ENCODE measurements at regions not wholly inside any gene's neighbourhood (a gene's known extent, or its start where the extent isn't known, plus 50 kb on each side); places are given as distances from the start of the nearest gene placed in this dataset.
A peak's percentile ranks its signal among the peaks of the same experiment; 100 is the strongest.

DNA sequence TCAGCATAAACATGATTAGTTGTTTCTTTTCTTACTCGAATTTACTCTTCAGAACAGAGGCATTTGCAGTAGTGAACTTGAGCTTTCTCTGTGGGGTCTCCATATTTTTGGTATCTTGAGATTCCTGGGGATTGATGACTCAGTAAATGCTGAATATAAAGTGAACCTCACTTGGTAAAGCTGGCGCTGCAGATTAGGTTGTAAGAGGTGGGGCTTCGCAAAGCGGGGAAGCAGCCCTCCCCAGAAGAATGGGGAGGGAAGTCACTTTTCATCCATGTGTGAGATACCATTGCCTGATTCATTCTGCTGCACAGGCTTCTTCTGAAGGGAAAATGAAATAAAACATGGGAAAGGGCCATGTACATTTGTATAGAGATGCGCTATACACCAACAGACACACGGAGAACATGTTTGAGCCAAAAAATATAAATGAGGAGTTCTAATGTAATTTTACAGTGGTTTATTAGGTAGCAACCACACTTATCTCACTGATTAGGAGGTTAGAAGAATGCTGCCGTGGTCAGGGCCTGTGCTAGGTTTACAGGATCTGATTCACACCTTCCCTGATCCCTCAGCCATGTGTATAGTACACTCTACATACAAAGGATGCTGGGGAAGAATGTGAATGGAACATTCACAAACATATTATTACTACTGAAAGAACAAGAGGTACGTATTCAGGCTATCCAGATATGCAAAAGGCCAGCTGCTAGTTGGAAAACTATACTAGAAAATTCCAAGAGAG, 63.5 kb downstream of the DNTTIP2 start:
- no peak for DNase-seq (ENCODE audit: low read depth in 3 of 3)

DNA sequence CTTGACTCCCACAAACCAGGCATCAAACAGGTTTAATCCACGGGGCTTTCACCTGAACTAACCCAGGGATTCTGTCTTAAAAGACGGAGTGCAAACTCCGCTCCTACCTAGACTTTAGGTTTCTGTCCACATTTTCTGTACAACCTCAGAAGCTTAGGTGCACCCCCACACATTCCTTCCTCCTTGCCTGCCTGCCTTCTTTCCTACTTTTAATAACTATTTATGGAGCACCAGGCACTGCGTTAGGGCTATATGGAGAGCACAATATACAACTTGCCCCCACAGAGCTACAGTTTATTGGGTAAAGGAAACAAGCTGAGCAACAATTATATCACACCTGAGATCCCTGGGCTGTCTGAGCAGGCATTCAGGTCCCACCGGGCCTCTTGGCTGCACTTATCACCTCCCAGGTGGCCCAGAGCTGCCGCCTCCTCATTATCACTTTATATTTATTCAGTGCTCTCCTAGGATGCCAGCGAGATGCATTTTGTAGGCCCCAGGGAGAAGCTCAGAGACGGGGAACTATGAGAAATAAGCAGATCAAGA, 64.1 kb downstream of the DNTTIP2 start:
- DNase-seq (ENCODE audit: low read depth in 3 of 3) = no peak

DNA sequence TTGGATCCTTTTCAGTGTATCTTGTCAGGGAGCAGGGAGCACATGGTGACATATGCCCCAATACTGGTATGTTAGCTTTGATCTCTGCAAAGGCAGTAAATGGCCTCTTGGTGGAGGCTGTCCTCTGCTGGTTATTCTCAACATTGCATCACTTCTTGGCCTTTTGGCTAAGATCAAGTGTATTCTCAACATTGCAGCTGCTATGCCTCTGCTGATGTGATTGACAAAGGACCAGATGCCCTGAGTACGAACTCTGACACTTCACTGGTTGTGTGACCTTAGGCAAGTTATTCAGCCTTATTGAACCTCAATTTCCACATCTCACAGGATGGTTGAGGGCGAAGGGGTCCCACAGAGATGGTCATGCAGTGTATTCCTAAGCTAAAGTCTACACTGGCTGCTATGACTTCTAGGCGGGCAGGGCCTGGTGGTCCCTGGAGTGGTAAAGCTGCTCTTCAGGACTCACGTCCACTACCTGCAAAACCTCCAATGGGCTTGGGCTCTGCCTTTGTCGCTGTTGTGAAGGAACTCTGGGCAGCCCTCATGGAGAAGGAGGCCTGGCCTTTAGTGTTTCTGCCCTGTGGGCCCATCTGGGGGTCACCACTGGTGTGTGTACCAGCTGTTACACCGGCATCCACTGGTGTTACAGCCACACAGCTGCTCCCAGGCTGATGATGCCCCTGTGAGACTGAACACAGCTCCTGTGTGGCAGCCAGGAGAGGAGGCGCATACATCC, 64.8 kb downstream of the DNTTIP2 start:
- peak; percentile 15 to 25 (median 20) for DNase-seq (ENCODE audit: low read depth in 3 of 3)

DNA sequence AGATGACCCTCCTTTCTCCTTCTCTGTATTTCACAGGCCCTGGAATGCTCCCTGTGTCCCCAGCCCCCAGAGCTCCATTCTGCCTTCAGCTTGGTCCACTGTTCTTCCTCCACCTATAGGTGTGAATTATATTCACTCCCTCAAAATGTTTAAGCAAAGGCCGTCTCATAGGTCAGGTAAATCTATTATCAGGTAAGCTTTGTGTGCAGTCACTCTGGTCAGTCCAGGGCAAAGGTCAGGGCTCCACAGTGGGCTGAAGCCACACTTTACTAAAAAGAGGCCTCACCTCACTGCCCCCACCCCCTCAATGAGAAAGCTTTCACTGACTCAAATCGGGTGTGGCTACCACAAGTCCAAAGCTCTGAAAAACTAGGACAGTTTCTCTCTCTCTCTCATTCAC, 65.9 kb downstream of the DNTTIP2 start:
- no peak for DNase-seq (ENCODE audit: low read depth in 3 of 3)

DNA sequence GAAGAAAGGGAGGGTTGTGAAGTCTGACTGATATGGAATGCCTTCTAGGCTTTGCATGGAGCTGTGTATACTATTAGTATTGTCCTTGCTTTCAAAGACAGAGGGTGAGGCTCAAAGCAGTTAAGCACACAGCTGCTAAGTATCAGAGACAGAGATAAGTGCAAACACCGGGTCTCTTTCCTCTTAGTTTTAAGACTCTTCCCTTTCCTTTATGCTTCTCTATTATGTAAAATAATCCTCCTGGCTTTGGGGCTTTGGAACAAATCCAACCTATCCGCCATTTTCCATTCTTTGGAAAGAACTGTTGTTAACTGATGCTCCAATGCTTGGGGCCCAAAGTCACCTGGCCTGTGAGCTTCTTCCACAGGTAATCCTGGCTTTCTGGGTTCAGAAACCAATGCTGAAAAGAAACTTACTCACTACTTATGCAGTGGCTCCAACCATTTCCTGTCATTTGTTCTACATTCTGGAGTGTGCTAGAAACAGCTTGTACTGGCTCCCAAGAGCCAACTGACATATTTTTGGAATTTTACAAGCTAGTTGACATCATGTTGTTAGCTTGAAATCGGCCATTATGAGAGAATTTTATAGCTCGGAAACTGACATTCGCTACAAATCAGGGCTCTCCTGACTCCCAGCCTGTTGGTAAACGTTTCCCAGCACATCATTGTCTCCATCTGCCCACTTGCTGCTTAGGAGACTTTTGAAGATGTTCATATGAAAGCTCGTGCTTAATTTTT, 67.5 kb downstream of the DNTTIP2 start:
- DNase-seq (ENCODE audit: low read depth in 3 of 3) = no peak

DNA sequence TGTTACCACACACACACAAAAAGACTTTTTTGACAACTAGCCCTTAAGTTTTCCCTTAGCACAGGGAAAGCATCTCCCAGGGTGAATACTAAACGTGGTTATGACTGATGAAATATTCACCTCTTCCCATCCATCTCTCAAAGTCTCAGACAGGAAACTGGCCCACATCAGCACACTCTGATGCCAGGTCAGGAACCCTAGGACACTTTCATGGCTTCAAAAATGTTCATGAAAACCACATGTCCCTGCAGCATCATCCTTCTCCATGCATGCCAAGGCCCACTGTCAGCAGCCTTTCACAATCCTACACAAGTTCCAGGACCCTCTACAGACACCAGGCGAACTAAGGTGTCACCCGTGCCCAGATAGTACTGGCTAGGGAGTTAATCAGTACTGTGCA, 68.7 kb downstream of the DNTTIP2 start:
- no peak for DNase-seq (ENCODE audit: low read depth in 3 of 3)

DNA sequence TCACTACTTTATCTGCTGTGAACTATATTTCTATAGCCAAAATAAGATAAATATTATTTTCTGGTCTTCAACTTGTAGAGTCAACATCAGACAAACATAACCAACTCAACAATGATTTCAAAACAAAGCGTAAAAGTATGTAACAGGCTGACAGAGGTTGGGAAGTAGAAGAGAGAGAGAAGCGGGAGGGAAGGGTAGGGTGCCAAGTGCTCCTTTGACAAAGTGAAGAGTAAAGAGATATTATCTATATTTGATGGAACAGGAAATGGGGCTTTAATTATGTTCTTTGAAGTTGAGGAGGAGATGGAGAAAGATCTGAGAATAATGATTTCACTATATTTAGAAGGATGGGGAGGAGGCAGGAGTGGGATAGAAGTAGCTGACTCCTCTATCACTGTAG, 70.1 kb downstream of the DNTTIP2 start:
- DNase-seq (ENCODE audit: low read depth in 3 of 3) = no peak

DNA sequence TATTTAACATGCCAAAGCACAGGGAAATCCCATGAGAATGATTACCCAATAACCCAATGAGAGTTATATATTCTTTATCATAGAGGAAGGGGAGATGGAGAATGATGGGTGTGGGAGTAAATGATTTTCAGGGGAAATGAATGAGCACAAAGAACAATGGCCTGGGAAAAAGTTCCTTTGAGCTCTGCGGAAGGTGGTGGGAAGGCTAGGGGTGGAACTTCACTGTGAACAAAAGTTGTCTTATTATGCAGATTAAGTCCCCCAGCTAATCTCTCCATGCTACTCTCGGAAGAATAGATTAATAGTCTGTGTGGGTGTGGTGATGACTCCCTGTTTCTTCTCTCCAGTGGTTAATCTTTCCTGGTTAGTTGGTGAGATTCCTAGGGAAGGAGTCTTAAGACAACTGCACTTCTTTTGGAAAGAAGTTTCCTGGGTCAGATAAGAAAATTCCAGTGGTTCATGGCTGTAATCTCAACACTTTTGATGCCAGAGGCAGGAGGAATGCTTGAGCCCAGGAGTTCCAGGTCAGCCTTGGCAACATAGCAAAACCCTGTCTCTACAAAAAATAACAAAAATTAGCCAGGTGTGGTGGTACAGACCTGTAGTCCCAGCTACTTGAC, 71.6 kb downstream of the DNTTIP2 start:
- no peak for DNase-seq (ENCODE audit: low read depth in 3 of 3)

DNA sequence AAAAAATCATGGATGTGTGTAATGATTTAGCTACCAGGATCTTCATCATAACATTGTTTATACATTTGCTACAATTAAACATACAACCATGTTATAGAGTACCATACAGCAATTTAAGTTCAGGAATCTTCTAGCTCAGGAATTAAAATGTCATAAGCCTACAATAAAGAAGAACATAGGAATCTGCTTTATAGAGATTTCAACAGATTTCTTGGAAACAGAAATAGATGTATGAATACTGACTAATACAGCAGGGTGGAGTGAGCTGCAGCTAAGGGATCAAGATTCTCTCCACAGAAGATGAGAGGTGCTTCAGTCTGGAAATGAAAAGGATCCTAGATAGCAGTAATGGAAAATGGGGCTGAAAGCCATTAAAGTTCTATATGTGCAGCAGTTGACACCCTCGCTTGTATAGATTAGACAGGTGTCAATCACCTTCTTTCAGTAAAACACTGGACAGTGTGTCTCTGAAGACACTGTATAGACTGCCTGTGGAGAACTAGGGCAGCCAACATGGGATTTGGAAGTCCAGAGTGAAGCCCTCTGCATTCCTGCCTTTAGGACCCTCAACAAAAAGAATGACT, 73.9 kb downstream of the DNTTIP2 start:
- no peak for DNase-seq (ENCODE audit: low read depth in 3 of 3)

DNA sequence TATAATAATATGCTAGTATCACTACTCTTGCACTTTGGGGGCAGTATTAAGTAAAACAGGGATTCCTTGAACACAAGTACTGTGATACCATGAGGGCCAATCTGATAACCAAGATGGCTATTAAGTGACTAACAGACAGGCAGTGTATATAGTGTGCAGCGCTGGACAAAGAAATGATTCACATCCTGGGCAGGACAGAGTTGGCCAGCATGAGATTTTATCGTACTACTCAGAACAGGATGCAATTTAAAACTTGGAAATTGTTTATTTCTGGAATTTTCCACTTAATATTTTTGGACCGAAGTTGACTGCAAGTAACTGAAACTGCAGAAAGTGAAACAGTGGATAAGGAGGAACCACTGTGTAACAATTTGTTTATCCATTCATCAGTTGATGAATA, 74.6 kb downstream of the DNTTIP2 start:
- no peak for DNase-seq (ENCODE audit: low read depth in 3 of 3)

DNA sequence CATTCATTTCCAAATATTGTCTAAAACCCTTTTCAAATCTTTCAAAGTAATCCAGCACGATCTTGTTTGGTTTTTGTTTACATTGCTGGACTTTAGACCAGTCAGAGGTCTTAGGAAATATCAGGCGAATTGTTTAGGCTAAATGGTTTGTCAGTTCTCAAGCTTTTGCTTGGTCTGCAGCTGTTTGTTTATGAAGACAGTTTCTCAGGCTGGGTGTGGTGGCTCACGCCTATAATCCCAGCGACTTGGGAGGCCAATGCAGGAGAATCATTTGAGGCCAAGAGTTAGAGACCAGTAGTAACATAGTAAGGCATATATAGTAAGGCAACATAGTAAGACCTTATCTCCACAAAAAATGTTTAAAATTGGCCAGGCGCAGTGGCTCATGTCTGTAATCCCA, 77.5 kb downstream of the DNTTIP2 start:
- DNase-seq (ENCODE audit: low read depth in 3 of 3) = no peak

GRCh38 chr1:93800856-93801255, 78.2 kb downstream of the DNTTIP2 start:
- DNase-seq (ENCODE audit: low read depth in 3 of 3) = no peak

- no peak for DNase-seq (ENCODE audit: low read depth in 3 of 3)
Observed at GRCh38 chr1:93798291-93798690, 80.7 kb downstream of the DNTTIP2 start.

DNA sequence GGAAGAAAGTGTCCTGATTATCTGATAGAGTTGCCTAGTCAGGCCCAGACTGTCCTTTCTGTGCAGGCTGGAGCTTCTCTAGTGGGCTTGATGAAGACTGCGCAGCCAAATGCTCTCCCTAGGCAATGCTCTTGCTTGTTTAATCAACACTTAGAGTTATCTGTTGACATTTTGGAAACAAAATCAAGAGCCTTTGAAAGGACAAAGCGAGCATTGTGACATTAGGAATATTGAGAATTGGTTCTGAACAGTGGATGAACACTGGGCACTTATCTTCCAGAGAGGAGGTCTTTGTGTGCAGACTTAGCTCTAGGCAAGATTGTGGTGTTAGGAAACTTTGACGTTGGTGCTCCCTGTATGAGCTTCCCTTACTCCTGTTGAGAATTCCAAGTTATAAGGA, 94.5 kb downstream of the DNTTIP2 start:
- DNase-seq (ENCODE audit: low read depth in 3 of 3) = no peak

GRCh38 chr1:93783876-93784275, 95.1 kb downstream of the DNTTIP2 start:
- no peak for DNase-seq (ENCODE audit: low read depth in 3 of 3)

- no peak for DNase-seq (ENCODE audit: low read depth in 3 of 3)
Observed at GRCh38 chr1:93779540-93780165, 98.0 kb upstream of the BCAR3 start.

GRCh38 chr1:93778457-93778856, 96.8 kb upstream of the BCAR3 start:
- no peak for DNase-seq (ENCODE audit: low read depth in 3 of 3)

- DNase-seq (ENCODE audit: low read depth in 3 of 3) = no peak
Observed at GRCh38 chr1:93777255-93777654, 95.6 kb upstream of the BCAR3 start.

DNA sequence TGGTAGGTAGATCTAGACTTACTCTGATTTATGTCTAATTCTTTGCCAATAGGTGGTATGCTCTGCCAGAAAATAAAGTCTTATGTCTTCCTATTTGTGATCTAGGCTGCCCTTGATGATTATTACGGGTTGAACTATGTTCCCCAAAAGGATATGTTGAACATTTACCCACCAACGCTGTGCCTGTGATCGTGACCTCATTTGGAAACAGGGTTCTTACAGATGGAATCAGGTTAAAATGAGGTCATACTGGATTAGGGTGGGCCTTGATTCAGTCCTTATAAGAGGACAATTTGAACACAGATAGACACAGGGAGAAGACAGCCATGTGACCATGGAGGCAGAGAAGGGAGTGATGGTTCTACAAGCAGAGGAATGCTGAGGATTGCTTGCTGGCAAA, 95.1 kb upstream of the BCAR3 start:
- no peak for DNase-seq (ENCODE audit: low read depth in 3 of 3)

GRCh38 chr1:93775224-93775623, 93.6 kb upstream of the BCAR3 start:
- DNase-seq (ENCODE audit: low read depth in 3 of 3) = no peak

DNA sequence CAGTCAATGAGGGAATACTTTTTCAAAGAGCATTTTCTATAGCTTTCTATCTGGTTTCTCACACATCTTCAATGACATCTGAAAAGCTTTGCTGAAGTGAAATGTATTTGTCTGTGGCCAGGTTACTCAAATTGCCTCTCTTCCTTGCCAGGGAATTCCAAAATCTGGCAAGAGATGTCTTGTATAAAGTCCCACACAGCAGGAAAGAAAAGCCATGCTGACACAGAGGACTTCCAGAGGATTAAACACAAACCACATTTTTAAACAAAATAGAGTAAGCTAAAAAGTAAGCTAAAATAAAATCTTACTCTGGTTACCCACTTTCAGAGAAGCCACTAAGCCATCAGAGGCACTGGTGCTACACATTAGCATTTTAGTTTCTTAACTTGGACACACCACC, 93.1 kb upstream of the BCAR3 start:
- no peak for DNase-seq (ENCODE audit: low read depth in 3 of 3)
